ENCODE measurements at regions not wholly inside any gene's neighbourhood (a gene's known extent, or its start where the extent isn't known, plus 50 kb on each side); places are given as distances from the start of the nearest gene placed in this dataset.
"Not testable (repeated sequence)": the region's sequence is repeated elsewhere in the genome, so short reads cannot be mapped to it uniquely, and the experiment has no call there.

- DNase-seq = no peak
Observed at GRCh38 chr5:36392186-36392585, 90.5 kb upstream of the RANBP3L start.

- peak; percentile 64 for DNase-seq
Observed at GRCh38 chr5:36392818-36393217, 91.1 kb upstream of the RANBP3L start.

DNA sequence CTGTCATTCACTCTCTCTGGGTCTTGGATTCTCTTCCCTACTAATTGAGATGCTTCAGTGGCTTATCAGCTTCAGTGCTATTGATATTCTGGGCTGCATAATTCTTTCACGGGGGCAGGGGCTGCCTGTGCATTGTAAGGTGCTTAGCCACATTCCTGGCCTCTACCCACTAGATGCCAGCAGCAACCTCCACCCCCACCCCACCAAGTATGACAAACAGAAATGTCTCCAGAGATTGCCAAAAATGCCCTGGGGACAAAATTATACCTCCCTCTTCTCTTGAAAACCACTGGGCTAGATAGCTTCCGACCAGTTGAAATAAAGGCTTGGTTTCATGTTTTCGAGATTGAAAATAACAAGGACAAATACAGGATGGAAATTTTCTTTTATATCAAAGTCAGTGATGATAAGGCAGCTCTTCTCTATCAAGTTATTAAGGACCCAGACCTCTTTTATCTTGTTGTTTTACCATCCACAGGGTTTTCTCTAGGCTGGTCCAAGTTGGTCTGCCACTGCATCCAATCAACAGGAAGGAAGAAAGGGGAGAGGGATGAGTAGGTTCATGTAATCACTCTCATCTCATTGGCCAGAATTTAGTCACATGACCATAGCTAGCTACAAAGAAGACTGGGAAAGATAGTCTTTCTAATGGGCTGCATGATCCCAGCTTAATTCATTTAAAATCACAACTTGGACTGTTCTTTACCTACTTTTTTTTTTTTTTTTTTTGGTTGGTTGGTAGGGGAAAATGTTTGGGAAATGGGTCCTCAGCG is 92.1 kb upstream of the RANBP3L start:
- DNase-seq = no peak

GRCh38 chr5:36395260-36395659 is 93.6 kb upstream of the RANBP3L start:
- no peak for DNase-seq

- DNase-seq = not testable (repeated sequence)
Observed at GRCh38 chr5:36395947-36396346, 94.2 kb upstream of the RANBP3L start.

DNA sequence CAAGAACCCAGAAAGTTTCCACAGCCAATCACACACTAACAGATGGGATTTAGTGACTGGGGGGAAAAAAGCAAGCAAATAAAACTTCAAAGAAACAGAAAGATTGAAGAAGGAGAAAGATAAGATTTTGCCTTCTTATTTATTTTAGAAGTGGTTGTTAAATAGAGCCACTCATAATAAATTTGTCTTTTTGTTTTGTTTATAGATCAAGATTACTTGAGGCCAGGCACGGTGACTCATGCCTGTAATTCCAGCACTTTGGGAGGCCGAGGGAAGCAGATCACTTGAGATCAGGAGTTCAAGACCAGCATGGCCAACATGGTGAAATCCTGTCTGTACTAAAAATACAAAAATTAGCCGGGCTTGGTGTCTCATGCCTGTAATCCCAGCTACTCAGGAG is 94.9 kb upstream of the RANBP3L start:
- no peak for DNase-seq

DNA sequence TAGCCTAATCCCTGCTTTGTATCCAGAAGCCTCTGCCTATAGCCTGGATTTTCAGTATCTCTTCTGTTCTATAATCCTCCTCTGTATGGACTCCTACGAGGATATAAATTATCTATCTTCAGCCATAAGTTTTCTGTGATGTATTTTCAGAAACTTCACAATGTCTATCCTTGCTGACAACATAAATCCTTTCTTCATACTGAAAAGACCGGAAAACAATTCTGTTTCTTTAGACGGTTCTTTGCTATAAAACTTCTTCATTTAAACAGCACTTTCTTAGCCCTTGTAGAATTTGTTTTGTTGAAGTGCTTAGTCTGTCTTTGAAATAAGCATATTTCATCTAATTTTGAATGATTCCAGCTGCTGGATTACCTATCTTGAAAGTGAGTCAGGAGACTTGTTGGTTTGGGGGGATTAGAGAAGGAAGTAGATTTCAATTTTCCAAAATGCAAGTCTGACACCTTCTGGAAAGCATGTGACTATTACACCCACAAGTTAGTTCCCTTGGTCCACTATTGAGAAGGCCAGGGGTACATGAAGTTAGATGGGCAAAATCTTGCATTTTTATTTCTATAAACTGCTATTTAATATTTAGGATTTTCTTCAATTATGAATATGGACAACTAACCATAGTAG is 96.3 kb upstream of the RANBP3L start:
- peak; percentile 42 for DNase-seq

- no peak for DNase-seq
Observed at GRCh38 chr5:36402512-36402906, 100.8 kb upstream of the RANBP3L start.

DNA sequence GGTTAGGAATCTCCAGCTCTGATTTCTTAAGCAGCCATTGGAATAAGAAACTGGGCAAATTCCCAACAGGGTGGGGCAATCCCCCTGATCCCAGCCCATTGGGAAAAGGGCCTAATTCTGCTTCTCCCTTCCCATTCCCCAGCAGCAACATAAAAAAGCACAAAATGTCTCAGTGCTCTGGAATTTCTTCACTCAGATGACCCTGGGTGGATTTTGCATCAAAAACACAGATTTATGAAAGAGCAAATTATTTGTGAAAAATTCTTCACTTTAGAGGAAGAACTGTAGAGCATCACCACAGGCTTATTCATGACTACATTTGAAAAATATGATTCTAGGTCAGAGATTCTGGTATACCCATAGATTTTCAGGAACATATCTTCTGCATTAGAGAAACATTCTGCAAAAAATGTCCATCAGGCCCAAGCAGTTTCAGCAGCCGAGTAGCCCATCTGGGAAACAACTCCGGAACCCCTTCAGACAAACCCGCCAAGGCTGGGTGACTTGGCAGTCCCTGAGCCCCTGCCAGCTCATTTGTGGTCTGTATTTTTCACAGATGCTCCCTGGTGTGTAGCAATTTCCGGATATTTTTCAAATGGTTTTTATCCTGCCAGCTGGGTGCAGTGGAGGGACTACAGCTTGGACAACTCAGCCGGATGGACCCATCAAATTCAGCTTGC is 102.1 kb upstream of the RANBP3L start:
- DNase-seq = peak; percentile 71

DNA sequence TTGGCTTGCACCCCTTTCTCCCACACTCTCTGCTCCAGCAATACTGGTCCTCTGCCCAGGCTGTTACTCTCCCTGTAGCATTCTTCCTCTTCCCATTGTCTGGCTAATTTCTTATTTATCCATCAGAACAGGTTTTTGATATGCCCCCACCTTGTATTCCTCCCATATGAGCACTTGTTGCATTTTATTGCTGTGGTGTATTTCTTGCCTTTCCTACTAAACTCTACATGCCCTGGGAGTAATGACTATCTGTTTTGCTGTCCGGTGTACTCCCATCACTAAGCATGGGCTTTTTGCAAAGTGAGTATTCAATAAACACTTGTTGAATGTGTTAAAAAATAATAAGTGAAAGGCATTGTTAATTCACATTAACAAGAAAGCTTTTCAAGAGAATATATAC is 104.3 kb upstream of the RANBP3L start:
- DNase-seq = no peak

- DNase-seq = peak; percentile 36
Observed at GRCh38 chr5:36407396-36407795, 105.7 kb upstream of the RANBP3L start.

DNA sequence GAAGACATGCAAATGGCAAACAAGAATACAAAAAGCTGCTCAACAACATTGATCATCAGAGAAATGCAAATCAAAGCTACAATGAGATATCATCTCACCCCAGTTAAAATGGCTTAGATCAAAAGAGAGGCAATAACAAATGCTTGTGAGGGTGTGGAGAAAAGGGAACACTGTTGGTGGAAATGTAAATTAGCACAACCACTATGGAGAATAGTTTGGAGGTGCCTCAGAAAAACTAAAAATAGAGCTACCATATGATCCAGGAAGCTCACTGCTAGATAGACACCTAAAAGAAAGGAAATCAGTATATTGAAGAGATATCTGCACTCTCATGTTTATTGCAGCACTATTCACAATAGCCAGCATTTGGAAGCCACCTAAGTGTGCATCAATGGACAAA is 108.0 kb upstream of the RANBP3L start:
- not testable (repeated sequence) for DNase-seq

- not testable (repeated sequence) for DNase-seq
Observed at GRCh38 chr5:36410672-36411071, 109.0 kb upstream of the RANBP3L start.

DNA sequence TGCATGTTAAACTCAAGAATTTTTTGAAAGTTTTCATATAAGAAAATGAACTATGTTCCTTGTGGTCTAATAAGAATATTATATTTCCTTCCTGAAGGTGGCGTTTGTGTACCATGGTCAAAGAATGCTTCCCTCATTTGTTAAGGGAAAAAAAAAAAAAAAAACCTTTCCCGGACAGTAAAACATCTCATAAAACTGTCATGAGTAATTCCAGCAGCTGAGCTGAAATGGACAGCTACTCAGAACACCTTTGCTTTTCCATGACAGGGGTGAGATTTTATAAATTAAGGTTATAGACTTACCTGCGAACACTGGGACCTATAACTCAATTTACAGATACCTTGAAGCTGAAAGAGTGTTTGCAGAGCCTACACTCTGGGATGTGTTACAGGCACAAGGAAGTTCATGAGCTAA is 113.2 kb upstream of the RANBP3L start:
- peak; percentile 36 for DNase-seq

DNA sequence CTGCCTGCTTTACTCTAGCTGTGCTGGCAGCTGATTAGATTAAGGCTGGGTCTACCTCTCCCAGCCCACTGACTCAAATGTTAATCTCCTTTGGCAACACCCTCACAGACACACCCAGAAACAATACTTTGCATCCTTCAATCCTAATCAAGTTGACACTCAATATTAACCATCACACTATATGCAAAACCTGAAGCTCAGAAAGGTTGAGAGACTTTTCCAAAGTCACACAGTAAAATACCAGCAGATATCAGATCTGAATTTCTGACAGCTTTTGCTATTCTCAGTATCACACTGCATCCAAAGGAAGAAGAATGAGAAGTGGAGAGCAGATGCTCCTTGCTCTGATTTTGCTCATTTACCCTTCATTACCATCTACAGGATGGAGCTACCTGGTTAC is 114.9 kb upstream of the RANBP3L start:
- no peak for DNase-seq

GRCh38 chr5:36417221-36417620 is 115.5 kb upstream of the RANBP3L start:
- peak; percentile 85 for DNase-seq

GRCh38 chr5:36417668-36418067 is 116.0 kb upstream of the RANBP3L start:
- DNase-seq = peak; percentile 78

DNA sequence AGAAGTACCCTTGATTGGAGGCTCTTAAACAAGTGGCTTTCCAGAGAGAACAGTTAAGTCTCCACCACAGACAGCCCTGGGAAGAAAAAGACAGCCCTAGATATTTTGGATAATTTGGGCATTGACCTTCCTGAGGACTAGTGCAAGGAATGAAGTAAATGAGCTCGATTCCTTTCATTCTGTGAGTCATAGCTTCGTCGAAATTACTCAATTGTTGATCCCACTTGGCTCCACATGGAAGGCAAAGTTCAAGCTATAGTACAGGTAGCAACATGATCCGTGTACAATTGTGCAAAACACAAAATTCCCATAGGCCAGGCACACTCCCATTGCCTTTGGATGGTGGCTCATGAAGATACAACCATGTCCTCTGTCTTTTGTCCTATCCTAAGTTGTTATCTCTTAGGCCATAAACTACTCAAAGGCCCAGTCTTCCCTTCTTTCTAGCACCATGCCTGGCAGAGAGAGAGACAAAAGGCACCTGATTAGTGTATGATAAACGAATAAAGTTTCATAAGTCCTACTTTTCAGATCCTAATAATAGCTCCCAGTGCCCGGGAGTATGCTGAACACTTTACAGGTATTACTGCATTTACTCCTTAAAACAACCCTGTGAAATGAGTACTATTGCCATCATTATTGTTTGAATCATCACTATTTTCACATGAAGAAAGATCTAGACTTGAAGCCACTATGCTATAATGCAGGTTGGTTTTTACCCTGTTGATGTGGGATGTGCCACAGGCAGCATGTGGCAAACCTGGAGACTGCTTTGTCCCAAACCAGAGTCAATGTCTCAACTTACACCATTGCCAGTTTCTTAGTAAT is 116.7 kb upstream of the RANBP3L start:
- DNase-seq = peak; percentile 54

GRCh38 chr5:36421256-36421655 is 119.6 kb upstream of the RANBP3L start:
- DNase-seq = no peak

- peak; percentile 56 for DNase-seq
Observed at GRCh38 chr5:36422952-36423351, 121.2 kb upstream of the RANBP3L start.

- DNase-seq = no peak
Observed at GRCh38 chr5:36423578-36424307, 122.0 kb upstream of the RANBP3L start.

DNA sequence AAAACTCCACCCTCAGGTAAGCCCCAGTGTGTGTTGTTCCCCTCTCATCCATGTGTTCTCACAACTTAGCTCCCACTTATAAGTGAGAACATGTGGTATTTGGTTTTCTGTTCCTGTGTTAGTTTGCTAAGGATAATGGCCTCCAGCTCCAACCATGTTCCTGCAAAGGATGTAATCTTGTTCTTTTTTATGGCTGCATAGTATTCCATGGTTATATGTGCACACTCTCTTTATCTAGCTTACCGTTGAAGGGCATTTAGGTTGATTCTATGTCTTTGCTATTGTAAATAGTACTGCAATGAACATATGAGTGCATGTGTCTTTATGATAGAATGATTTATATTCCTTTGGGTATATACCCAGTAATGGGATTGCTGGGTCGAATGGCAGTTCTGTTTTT is 124.4 kb upstream of the RANBP3L start:
- DNase-seq = not testable (repeated sequence)

All from NCI-H226 (cell line).